ENCODE measurements at regions not wholly inside any gene's neighbourhood (a gene's known extent, or its start where the extent isn't known, plus 50 kb on each side); places are given as distances from the start of the nearest gene placed in this dataset.
"Not testable (repeated sequence)": the region's sequence is repeated elsewhere in the genome, so short reads cannot be mapped to it uniquely, and the experiment has no call there.

DNA sequence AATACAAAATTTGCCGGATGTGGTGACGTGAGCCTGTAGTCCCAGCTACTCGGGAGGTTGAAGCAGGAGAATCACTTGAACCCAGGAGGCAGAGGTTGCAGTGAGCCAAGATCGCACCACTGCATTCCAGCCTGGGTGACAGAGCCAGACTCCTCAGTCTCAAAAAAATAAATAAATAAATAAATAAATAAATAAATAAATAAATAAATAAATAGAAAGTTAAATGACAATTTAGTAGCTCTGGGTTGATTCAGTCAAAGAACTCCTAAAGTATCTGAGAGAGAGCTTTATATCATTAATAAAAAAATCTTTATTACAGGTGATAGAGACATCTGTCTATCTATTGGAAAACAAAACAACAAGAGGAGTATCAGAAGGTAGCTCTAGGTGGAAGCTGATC lies 798.4 kb downstream of the CENPC start:
- TF ChIP-seq POLR2A (IDR thresholded peaks at IDR 0.05) = not testable (repeated sequence)
- TF ChIP-seq, protein P1, sequence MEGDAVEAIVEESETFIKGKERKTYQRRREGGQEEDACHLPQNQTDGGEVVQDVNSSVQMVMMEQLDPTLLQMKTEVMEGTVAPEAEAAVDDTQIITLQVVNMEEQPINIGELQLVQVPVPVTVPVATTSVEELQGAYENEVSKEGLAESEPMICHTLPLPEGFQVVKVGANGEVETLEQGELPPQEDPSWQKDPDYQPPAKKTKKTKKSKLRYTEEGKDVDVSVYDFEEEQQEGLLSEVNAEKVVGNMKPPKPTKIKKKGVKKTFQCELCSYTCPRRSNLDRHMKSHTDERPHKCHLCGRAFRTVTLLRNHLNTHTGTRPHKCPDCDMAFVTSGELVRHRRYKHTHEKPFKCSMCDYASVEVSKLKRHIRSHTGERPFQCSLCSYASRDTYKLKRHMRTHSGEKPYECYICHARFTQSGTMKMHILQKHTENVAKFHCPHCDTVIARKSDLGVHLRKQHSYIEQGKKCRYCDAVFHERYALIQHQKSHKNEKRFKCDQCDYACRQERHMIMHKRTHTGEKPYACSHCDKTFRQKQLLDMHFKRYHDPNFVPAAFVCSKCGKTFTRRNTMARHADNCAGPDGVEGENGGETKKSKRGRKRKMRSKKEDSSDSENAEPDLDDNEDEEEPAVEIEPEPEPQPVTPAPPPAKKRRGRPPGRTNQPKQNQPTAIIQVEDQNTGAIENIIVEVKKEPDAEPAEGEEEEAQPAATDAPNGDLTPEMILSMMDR (IDR thresholded peaks at IDR 0.05) = not testable (repeated sequence)
